ENCODE measurements at regions not wholly inside any gene's neighbourhood (a gene's known extent, or its start where the extent isn't known, plus 50 kb on each side); places are given as distances from the start of the nearest gene placed in this dataset.

DNA sequence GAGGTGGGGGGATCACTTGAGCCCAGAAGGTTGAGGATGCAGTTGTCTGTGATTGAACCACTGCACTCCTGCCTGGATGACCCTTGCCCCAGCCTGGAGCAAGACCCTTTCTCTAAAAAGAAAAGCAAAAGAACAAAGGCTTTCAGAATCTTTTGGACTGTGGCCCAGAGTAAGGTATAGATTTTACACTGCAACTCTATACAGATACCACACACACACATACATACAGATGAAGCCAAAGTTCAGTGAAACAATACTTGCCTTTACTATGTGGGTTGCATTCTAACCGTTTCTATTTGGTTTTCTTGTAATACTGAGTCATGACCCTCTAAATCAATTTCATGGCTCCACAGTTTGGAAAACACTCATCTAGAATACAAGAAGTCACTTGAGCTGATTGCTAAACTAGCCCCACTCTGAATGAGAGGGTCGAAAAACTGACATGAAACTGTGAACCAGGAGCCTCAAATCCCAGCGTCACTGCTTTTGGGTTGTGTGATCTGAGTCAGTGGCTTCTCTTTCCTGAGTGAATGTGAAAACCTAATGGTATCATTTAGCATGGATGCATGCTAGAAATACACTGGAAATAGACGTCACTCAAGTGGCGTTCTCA lies 756.1 kb downstream of the UQCRFS1 start:
- FAIRE-seq, result no peak
- TF ChIP-seq TAF1 (IDR thresholded peaks at IDR 0.05; ENCODE audit: low read depth, low read length), result no peak
- TF ChIP-seq POLR2A (IDR thresholded peaks at IDR 0.05; ENCODE audit: low read depth, low read length), result no peak
- TF ChIP-seq SPI1 (IDR thresholded peaks at IDR 0.05; ENCODE audit: low read depth, low read length), result no peak
- no peak for TF ChIP-seq PAX5 (IDR thresholded peaks at IDR 0.05; ENCODE audit: insufficient read depth, low read length, severe bottlenecking)
- TF ChIP-seq POU2F2 (IDR thresholded peaks at IDR 0.05; ENCODE audit: low read depth, low read length), result no peak
- TF ChIP-seq POLR2AphosphoS5 (IDR thresholded peaks at IDR 0.05; ENCODE audit: low read depth, low read length), result no peak
- no peak for DNase-seq (ENCODE audit: insufficient read length, low spot score)

DNA sequence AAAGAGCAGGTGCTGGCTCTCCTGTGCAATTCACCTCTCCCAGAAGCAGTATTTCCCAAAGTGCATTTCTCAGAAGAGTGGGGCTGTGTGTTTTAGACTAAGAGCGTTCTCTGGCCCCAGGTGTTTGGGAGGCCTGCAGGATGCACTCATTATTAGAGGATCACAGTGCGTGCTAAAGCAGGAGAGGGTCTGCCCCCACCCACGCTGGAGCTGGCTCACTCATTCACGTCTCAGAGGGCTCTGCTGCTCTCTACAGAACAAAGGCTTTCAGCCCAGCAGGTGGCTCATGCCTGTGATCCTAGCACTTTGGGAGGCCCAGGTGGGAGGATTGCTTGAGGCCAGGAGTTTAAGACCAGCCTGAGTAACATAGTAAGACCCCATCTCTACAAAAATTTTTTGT lies 756.7 kb downstream of the UQCRFS1 start:
- DNase-seq (ENCODE audit: insufficient read length, low spot score), result no peak
- FAIRE-seq, result no peak
- TF ChIP-seq SPI1 (IDR thresholded peaks at IDR 0.05; ENCODE audit: low read depth, low read length) (no peak), POU2F2 (IDR thresholded peaks at IDR 0.05; ENCODE audit: low read depth, low read length) (no peak), POLR2AphosphoS5 (IDR thresholded peaks at IDR 0.05; ENCODE audit: low read depth, low read length) (no peak), TAF1 (IDR thresholded peaks at IDR 0.05; ENCODE audit: low read depth, low read length) (no peak), POLR2A (IDR thresholded peaks at IDR 0.05; ENCODE audit: low read depth, low read length) (no peak), PAX5 (IDR thresholded peaks at IDR 0.05; ENCODE audit: insufficient read depth, low read length, severe bottlenecking) (no peak)

DNA sequence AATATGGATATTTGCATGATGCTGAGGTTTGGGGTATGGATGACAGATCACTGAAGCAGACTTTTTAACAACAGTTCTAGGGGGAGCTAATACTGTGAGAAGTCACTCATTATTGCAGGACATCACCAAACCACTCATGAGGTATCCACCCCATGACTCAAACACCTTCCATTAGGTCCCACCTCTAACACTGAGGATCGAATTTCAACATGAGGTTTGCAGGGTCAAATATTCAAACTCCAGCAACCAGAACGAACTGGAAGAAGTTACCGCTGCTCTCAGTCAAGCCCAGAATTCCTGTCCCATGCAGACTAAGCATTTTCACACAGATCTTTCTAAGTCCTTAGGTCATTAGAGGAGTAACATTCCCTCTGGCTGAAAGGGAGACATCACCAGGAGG lies 758.9 kb downstream of the UQCRFS1 start:
- FAIRE-seq (no peak), DNase-seq (ENCODE audit: insufficient read length, low spot score) (no peak)
- TF ChIP-seq PAX5 (IDR thresholded peaks at IDR 0.05; ENCODE audit: insufficient read depth, low read length, severe bottlenecking) (no peak), SPI1 (IDR thresholded peaks at IDR 0.05; ENCODE audit: low read depth, low read length) (no peak), POLR2A (IDR thresholded peaks at IDR 0.05; ENCODE audit: low read depth, low read length) (no peak), POU2F2 (IDR thresholded peaks at IDR 0.05; ENCODE audit: low read depth, low read length) (no peak), POLR2AphosphoS5 (IDR thresholded peaks at IDR 0.05; ENCODE audit: low read depth, low read length) (no peak), TAF1 (IDR thresholded peaks at IDR 0.05; ENCODE audit: low read depth, low read length) (no peak)

DNA sequence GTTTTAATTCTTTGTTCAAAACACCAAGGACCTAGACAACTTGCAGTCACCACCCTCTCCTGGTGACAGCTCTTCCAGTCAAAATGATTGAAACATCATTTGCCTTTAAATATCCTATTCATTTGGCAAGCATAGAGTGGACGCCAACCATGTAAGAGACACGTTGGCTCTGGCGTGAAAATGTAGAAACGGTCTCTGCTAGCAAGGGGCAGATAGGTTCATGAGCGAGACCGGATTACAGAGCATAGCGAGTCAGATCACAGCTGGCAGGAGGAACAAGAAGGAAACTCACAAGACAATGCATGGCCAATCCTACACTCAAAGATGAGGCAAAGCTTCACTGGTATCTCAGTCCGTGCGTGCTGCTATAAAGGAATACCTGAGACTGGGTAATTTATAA lies 759.5 kb downstream of the UQCRFS1 start:
- FAIRE-seq (no peak), DNase-seq (ENCODE audit: insufficient read length, low spot score) (no peak)
- no peak for TF ChIP-seq POLR2A (IDR thresholded peaks at IDR 0.05; ENCODE audit: low read depth, low read length)
- TF ChIP-seq TAF1 (IDR thresholded peaks at IDR 0.05; ENCODE audit: low read depth, low read length), result no peak
- no peak for TF ChIP-seq POU2F2 (IDR thresholded peaks at IDR 0.05; ENCODE audit: low read depth, low read length)
- no peak for TF ChIP-seq PAX5 (IDR thresholded peaks at IDR 0.05; ENCODE audit: insufficient read depth, low read length, severe bottlenecking)
- TF ChIP-seq POLR2AphosphoS5 (IDR thresholded peaks at IDR 0.05; ENCODE audit: low read depth, low read length), result no peak
- no peak for TF ChIP-seq SPI1 (IDR thresholded peaks at IDR 0.05; ENCODE audit: low read depth, low read length)

DNA sequence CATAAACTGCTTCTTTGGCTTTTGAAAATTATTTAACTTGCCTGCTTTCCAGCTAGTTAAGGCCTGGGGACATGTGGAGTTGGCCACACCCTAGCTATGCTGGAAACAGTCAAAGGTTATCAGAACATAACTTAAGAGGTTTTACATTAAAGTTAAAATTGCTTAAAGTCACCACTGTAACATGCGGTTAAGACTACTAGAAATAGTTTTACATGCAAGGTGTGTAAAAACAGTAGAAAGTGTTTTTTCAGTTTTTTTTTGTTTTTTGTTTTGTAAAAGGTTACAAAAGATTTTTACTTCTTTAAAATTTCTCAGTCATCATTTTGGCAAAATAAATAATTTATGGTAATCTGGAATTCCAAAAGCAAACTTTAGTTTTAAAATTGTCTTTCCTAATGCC lies 763.1 kb downstream of the UQCRFS1 start:
- TF ChIP-seq POLR2A (IDR thresholded peaks at IDR 0.05; ENCODE audit: low read depth, low read length), result no peak
- TF ChIP-seq POLR2AphosphoS5 (IDR thresholded peaks at IDR 0.05; ENCODE audit: low read depth, low read length), result no peak
- TF ChIP-seq TAF1 (IDR thresholded peaks at IDR 0.05; ENCODE audit: low read depth, low read length), result no peak
- TF ChIP-seq SPI1 (IDR thresholded peaks at IDR 0.05; ENCODE audit: low read depth, low read length), result no peak
- TF ChIP-seq PAX5 (IDR thresholded peaks at IDR 0.05; ENCODE audit: insufficient read depth, low read length, severe bottlenecking), result no peak
- no peak for TF ChIP-seq POU2F2 (IDR thresholded peaks at IDR 0.05; ENCODE audit: low read depth, low read length)
- FAIRE-seq, result no peak
- DNase-seq (ENCODE audit: insufficient read length, low spot score), result no peak

DNA sequence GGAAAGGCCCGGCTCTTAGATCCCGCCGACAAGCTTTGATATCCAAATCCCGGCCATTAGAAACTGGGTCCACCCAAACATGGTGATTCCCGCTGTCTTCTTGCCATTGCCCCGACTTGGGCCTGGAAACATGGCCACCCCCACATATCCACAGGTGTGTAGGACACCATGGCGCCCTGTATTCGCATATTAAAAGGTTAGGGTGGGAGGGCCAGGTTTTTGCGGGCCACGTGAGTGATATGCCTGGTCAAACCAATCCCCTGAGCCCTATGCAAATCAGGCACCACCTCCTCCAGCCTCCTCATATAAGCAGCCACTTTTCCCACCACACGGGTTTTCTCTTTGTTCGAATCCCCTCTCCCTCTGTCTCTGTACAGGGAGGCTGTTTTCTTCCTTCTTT lies 766.4 kb downstream of the UQCRFS1 start:
- DNase-seq (ENCODE audit: insufficient read length, low spot score), result no peak
- FAIRE-seq, result no peak
- no peak for TF ChIP-seq POLR2AphosphoS5 (IDR thresholded peaks at IDR 0.05; ENCODE audit: low read depth, low read length)
- no peak for TF ChIP-seq PAX5 (IDR thresholded peaks at IDR 0.05; ENCODE audit: insufficient read depth, low read length, severe bottlenecking)
- TF ChIP-seq POLR2A (IDR thresholded peaks at IDR 0.05; ENCODE audit: low read depth, low read length), result no peak
- no peak for TF ChIP-seq TAF1 (IDR thresholded peaks at IDR 0.05; ENCODE audit: low read depth, low read length)
- TF ChIP-seq POU2F2 (IDR thresholded peaks at IDR 0.05; ENCODE audit: low read depth, low read length), result no peak
- no peak for TF ChIP-seq SPI1 (IDR thresholded peaks at IDR 0.05; ENCODE audit: low read depth, low read length)

DNA sequence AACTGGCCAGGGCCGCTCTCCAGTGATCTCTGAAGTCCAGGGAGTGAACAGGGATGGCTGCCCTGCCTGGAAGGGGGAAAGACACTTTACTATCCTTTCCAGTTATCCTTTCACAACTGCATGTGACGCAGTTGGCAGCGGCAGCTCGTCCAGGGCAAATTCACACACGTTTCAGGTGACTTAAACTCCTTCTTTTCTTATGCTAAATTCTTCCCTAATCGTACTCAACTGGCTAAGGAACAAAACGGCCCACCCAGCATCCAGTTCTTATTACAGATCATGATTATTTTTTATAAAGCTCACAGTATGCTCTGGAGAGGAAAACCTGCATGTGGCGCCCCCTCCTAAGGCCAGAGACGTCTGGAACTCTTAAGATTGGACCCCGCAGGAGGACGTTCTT lies 767.1 kb downstream of the UQCRFS1 start:
- TF ChIP-seq POLR2AphosphoS5 (IDR thresholded peaks at IDR 0.05; ENCODE audit: low read depth, low read length), result no peak
- TF ChIP-seq TAF1 (IDR thresholded peaks at IDR 0.05; ENCODE audit: low read depth, low read length), result no peak
- TF ChIP-seq POU2F2 (IDR thresholded peaks at IDR 0.05; ENCODE audit: low read depth, low read length), result no peak
- TF ChIP-seq PAX5 (IDR thresholded peaks at IDR 0.05; ENCODE audit: insufficient read depth, low read length, severe bottlenecking), result no peak
- TF ChIP-seq SPI1 (IDR thresholded peaks at IDR 0.05; ENCODE audit: low read depth, low read length), result no peak
- TF ChIP-seq POLR2A (IDR thresholded peaks at IDR 0.05; ENCODE audit: low read depth, low read length), result no peak
- no peak for DNase-seq (ENCODE audit: insufficient read length, low spot score)
- FAIRE-seq, result no peak

DNA sequence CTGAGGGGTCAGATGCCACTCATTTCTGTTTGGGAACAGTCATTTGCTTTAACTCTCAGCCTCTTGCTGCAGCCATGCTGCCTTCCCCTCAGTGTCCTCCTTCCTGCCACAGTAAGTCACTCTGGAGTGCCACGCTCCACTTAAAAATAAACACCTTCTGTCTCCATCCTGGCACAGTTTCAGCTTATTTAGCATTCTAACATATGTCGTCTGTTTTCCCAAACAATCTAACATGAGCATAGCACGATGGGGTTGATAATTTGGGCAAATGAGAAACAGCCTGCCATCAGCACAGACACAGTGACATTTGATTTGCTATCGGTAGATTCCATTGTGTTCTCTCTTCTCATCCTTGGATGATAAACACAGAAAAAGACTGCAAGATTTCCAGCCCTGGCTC lies 768.6 kb downstream of the UQCRFS1 start:
- DNase-seq (ENCODE audit: insufficient read length, low spot score), result no peak
- no peak for TF ChIP-seq SPI1 (IDR thresholded peaks at IDR 0.05; ENCODE audit: low read depth, low read length)
- no peak for TF ChIP-seq PAX5 (IDR thresholded peaks at IDR 0.05; ENCODE audit: insufficient read depth, low read length, severe bottlenecking)
- TF ChIP-seq POLR2AphosphoS5 (IDR thresholded peaks at IDR 0.05; ENCODE audit: low read depth, low read length), result no peak
- TF ChIP-seq TAF1 (IDR thresholded peaks at IDR 0.05; ENCODE audit: low read depth, low read length), result no peak
- no peak for TF ChIP-seq POLR2A (IDR thresholded peaks at IDR 0.05; ENCODE audit: low read depth, low read length)
- TF ChIP-seq POU2F2 (IDR thresholded peaks at IDR 0.05; ENCODE audit: low read depth, low read length), result no peak
- FAIRE-seq, result no peak

DNA sequence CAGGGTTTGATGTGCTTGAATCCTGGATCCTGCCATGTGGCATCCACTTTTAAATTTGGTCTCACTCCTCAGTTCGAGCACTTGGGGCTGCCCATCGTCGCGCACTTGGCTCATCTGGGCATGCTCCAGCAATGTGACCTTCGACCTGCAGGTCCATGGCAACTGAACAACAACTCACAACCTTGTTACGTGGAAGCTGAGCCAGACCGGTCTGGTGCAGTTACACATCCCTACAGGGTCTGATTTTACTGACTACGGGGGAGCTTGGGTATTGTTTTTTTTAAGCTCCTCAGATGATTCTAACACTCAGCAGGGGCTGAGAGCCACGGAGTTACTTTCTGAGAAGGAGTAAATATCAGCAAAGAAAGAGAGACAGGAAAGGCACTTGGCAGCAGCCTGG lies 769.6 kb downstream of the UQCRFS1 start:
- no peak for TF ChIP-seq POLR2AphosphoS5 (IDR thresholded peaks at IDR 0.05; ENCODE audit: low read depth, low read length)
- no peak for TF ChIP-seq TAF1 (IDR thresholded peaks at IDR 0.05; ENCODE audit: low read depth, low read length)
- TF ChIP-seq SPI1 (IDR thresholded peaks at IDR 0.05; ENCODE audit: low read depth, low read length), result no peak
- TF ChIP-seq POU2F2 (IDR thresholded peaks at IDR 0.05; ENCODE audit: low read depth, low read length), result no peak
- TF ChIP-seq POLR2A (IDR thresholded peaks at IDR 0.05; ENCODE audit: low read depth, low read length), result no peak
- no peak for TF ChIP-seq PAX5 (IDR thresholded peaks at IDR 0.05; ENCODE audit: insufficient read depth, low read length, severe bottlenecking)
- no peak for FAIRE-seq
- no peak for DNase-seq (ENCODE audit: insufficient read length, low spot score)

Data from GM12891 (cell line).